HCT116 (cell line): ENCODE measurements at regions not wholly inside any gene's neighbourhood (a gene's known extent, or its start where the extent isn't known, plus 50 kb on each side); places are given as distances from the start of the nearest gene placed in this dataset.

Source experiments
- ATAC-seq: fragments of 200-7000 bp; cut with Tn5 transposase; 2 replicates; pipeline ENCODE4 v1.9.1; 2020; ENCODE audit warnings: mild to moderate bottlenecking, moderate library complexity
- BruUV-seq: library from RNA; stranded (reverse); fragments of 400-500 nt; replicated peaks from 2 replicates; lab custom pipeline; 2021; lab: Mats Ljungman, UMichigan
- CTCF ChIA-PET: fragments of 300-600 bp; sonication (Branson Sonifier 250); formaldehyde crosslinking; loops from one replicate; lab custom pipeline; 2021; ENCODE audit warnings: antibody characterized with exemption; lab: Charles Lee
- POLR2A ChIA-PET: fragments of 300-600, 350-600 bp; sonication (Branson Sonifier 250); formaldehyde crosslinking; loops from one replicate; lab custom pipeline; 2021; ENCODE audit warnings: antibody characterized with exemption; lab: Charles Lee
- RAD21 ChIA-PET, 2 experiments: fragments of 300-600 bp; sonication (Branson Sonifier 250); formaldehyde crosslinking; loops; one replicate each; lab custom pipeline; 2023; ENCODE audit warnings: low total read pairs in 2 of 2; ENCODE audit not compliant: uncharacterized antibody in 2 of 2, unreplicated experiment in 2 of 2, low non-redundant PET in 1 of 2; lab: Charles Lee
- DNase-seq: peaks from one replicate; pipeline ENCODE4 v3.0.0-alpha.2; 2010; ENCODE audit warnings: low read depth, low spot score
- H2AFZ ChIP-seq: fragments of 200-600 bp; shearing (Covaris generic), sonication (generic); 2 replicates; pipeline ENCODE4 v1.6.1; 2017; ENCODE audit warnings: low read depth, mixed run types, mixed read lengths, antibody characterized with exemption, low read length; ENCODE audit not compliant: poor library complexity, severe bottlenecking
- H3K27ac ChIP-seq: 2 replicates; pipeline ENCODE4 v1.5.1; 2012; ENCODE audit warnings: low read depth, low read length
- H3K27me3 ChIP-seq: fragments of 200-600 bp; sonication (generic); 2 replicates; pipeline ENCODE4 v1.6.1; 2016; ENCODE audit warnings: mixed run types, low read length, mixed read lengths; ENCODE audit not compliant: insufficient read depth
- H3K36me3 ChIP-seq, 2 experiments: fragments of 200-500 bp in 1 of 2; fragments of 200-600 bp in 1 of 2; sonication (Bioruptor generic) in 1 of 2; sonication (generic) in 1 of 2; 2 replicates each; pipeline versions ENCODE4 v1.5.1 to v1.6.1; 2014 to 2016; ENCODE audit warnings: low read length in 2 of 2, inconsistent platforms in 1 of 2, mixed read lengths in 1 of 2, mixed run types in 1 of 2; ENCODE audit not compliant: insufficient read depth in 2 of 2, control insufficient read depth in 1 of 2
- H3K4me1 ChIP-seq, 2 experiments: fragments of 200-600 bp in 1 of 2; sonication (generic) in 1 of 2; 2 replicates each; pipeline versions ENCODE4 v1.5.1 to v1.6.1; 2012 to 2017; ENCODE audit warnings: low read length in 2 of 2, inconsistent platforms in 1 of 2, mild to moderate bottlenecking in 1 of 2, mixed read lengths in 1 of 2, mixed run types in 1 of 2, moderate library complexity in 1 of 2; ENCODE audit not compliant: insufficient read depth in 2 of 2, control insufficient read depth in 1 of 2
- H3K4me2 ChIP-seq: fragments of 200-600 bp; sonication (generic); 2 replicates; pipeline ENCODE4 v1.6.1; 2017; ENCODE audit warnings: mixed run types, low read length, mixed read lengths
- H3K4me3 ChIP-seq, 2 experiments: fragments of 200-600 bp in 1 of 2; sonication (generic) in 1 of 2; replicated peaks in 1 of 2; 2 replicates each; pipeline ENCODE4 v1.5.1; 2011 to 2016; ENCODE audit warnings: low read length in 2 of 2, control low read depth in 1 of 2, low read depth in 1 of 2, mild to moderate bottlenecking in 1 of 2, mixed read lengths in 1 of 2, mixed run types in 1 of 2
- H3K79me2 ChIP-seq: fragments of 200-600 bp; sonication (generic); 2 replicates; pipeline ENCODE4 v1.6.1; 2017; ENCODE audit warnings: mild to moderate bottlenecking, mixed run types, low read length, moderate library complexity, mixed read lengths; ENCODE audit not compliant: insufficient read depth
- H3K9ac ChIP-seq: fragments of 200-600 bp; sonication (generic); 2 replicates; pipeline ENCODE4 v1.6.1; 2016; ENCODE audit warnings: low read length, mixed read lengths
- H3K9me2 ChIP-seq: fragments of 200-600 bp; sonication (generic), shearing (Covaris generic); 2 replicates; pipeline ENCODE4 v1.6.1; 2017; ENCODE audit warnings: mixed run types, mild to moderate bottlenecking, moderate library complexity; ENCODE audit not compliant: insufficient read depth
- H3K9me3 ChIP-seq, 2 experiments: fragments of 200-500 bp in 1 of 2; fragments of 200-600 bp in 1 of 2; sonication (Bioruptor generic) in 1 of 2; sonication (generic) in 1 of 2; 2 replicates each; pipeline ENCODE4 v1.6.1; 2014 to 2017; ENCODE audit warnings: low read length in 2 of 2, mixed read lengths in 2 of 2, inconsistent platforms in 1 of 2, low read depth in 1 of 2, mild to moderate bottlenecking in 1 of 2, mixed run types in 1 of 2, moderate library complexity in 1 of 2; ENCODE audit not compliant: control insufficient read depth in 1 of 2, insufficient read depth in 1 of 2
- H4K20me1 ChIP-seq: fragments of 200-600 bp; sonication (generic), shearing (Covaris generic); 2 replicates; pipeline ENCODE4 v1.6.1; 2017; ENCODE audit warnings: mixed run types, mild to moderate bottlenecking, moderate library complexity; ENCODE audit not compliant: insufficient read depth
- CBX3 ChIP-seq: IDR thresholded peaks from 2 replicates; pipeline ENCODE4 v1.6.1; 2012; ENCODE audit warnings: low read depth
- EZH2phosphoT487 ChIP-seq: fragments of 200-600 bp; IDR thresholded peaks from 2 replicates; pipeline ENCODE4 v1.6.1; 2018; ENCODE audit warnings: antibody characterized with exemption, borderline replicate concordance
- POLR2A ChIP-seq: IDR thresholded peaks from 2 replicates; pipeline ENCODE4 v1.7.0; 2011; ENCODE audit warnings: borderline replicate concordance; ENCODE audit not compliant: insufficient read depth, insufficient read length; ENCODE audit errors: extremely low read depth
- POLR2AphosphoS5 ChIP-seq: IDR thresholded peaks from 2 replicates; pipeline ENCODE4 v1.6.1; 2011; ENCODE audit warnings: mild to moderate bottlenecking, low read depth, low read length, moderate library complexity
- RAD21 ChIP-seq: IDR thresholded peaks from 2 replicates; pipeline ENCODE4 v1.6.1; 2012; ENCODE audit warnings: low read depth, mild to moderate bottlenecking
- SIN3A ChIP-seq: IDR thresholded peaks from 2 replicates; pipeline ENCODE4 v1.6.1; 2012; ENCODE audit warnings: low read depth
- SP1 ChIP-seq: IDR thresholded peaks from 2 replicates; pipeline ENCODE4 v1.6.1; 2012; ENCODE audit warnings: low read depth
- SRF ChIP-seq: IDR thresholded peaks from 2 replicates; pipeline ENCODE4 v1.6.1; 2012; ENCODE audit warnings: low read depth
- intact Hi-C: fragments of 100-400 bp; cut with micrococcal nuclease; formaldehyde crosslinking; loops from 2 replicates; pipeline ENCODE4 v1.10.0; 2022
- TF ChIP-seq, protein P1 (sequence below): IDR thresholded peaks from 2 replicates; pipeline ENCODE4 v1.6.1; 2012
- TF ChIP-seq, protein P2 (sequence below): IDR thresholded peaks from 2 replicates; pipeline ENCODE4 v1.6.1; 2012

DNA sequence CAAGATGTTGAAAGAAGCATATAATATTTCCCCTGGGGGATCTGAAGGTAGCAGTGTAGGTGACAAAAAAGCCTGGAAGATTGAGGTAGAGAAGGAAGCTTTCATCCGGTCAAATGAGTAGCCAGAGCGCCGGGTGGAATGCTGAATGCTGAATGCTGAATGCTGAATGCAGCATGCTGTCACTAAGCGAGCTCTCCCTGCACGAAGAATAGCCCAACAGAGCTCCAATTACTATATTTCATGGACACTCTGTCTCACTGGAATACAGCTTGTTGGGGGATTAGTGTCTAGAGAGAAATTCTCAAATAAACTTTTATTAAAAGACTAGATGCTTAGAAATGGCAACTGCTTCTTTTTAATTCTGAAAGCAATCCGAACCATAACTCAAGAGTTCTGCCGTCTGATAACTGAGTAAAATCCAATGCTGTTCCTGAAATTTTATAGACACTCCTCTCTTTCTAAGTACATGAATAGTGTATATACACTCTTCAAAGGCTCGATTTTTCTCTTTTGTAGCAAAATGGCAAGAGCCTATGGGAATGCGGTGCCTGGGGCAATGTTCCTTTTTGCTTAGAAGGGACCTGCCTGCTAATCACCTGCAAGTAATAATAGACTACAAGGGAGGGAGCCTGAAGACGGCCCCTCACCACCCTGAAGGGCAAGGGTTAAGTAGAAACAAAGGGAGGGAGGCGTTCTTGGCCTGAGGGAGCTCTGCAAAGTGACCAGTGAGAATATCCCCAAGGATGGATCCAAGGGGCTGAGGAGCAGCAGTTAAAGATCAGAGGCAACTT lies 203.7 kb upstream of the ESRRG start:
- H3K9ac ChIP-seq = no peak overlapping the region
- DNase-seq (no peak), ATAC-seq (no peak)
- H3K9me2 ChIP-seq = no peaks in the 10 kb centered on the region
- no peak overlapping the region for H3K4me3 ChIP-seq
- no peak overlapping the region for H3K4me2 ChIP-seq
- H3K79me2 ChIP-seq = no peaks in the 10 kb centered on the region
- ChIA-PET RAD21 (no interaction called here), POLR2A (no interaction called here), CTCF (no interaction called here)
- no peaks in the 10 kb centered on the region; a peak in 1 of 4 replicates for H3K4me1 ChIP-seq
- no TSS peak for BruUV-seq
- no peaks in the 10 kb centered on the region for H3K36me3 ChIP-seq
- no peak overlapping the region for H2AFZ ChIP-seq
- H3K9me3 ChIP-seq = no peaks in the 10 kb centered on the region; a peak in 1 of 4 replicates
- H4K20me1 ChIP-seq = no peaks in the 10 kb centered on the region
- intact Hi-C loops = no loop called here
- TF ChIP-seq CBX3 = no peak
- no peak for TF ChIP-seq POLR2A
- no peak for TF ChIP-seq EZH2phosphoT487
- no peak overlapping the region for H3K27ac ChIP-seq
- H3K27me3 ChIP-seq = no peaks in the 10 kb centered on the region

GRCh38 chr1:216925962-216926625 lies 202.9 kb upstream of the ESRRG start:
- intact Hi-C loops = no loop called here

More at GRCh38 chr1:216925962-216926625, 202.9 kb upstream of the ESRRG start:
- no peak for DNase-seq
- no peaks in the 10 kb centered on the region for H3K9me2 ChIP-seq
- H3K79me2 ChIP-seq = no peaks in the 10 kb centered on the region
- RAD21 ChIA-PET = no interaction called here
- POLR2A ChIA-PET = no interaction called here
- H2AFZ ChIP-seq = no peak overlapping the region
- H3K9ac ChIP-seq = no peak overlapping the region
- no peak overlapping the region for H3K4me2 ChIP-seq
- no peak for ATAC-seq
- no TSS peak for BruUV-seq
- no peak overlapping the region for H3K27ac ChIP-seq
- H3K4me1 ChIP-seq = no peaks in the 10 kb centered on the region; a peak in 1 of 4 replicates
- CTCF ChIA-PET = no interaction called here
- no peak overlapping the region for H3K4me3 ChIP-seq
- no peaks in the 10 kb centered on the region for H3K27me3 ChIP-seq
- TF ChIP-seq SRF (no peak), RAD21 (no peak), SIN3A (no peak), POLR2AphosphoS5 (no peak), SP1 (no peak)
- TF ChIP-seq, protein P1, sequence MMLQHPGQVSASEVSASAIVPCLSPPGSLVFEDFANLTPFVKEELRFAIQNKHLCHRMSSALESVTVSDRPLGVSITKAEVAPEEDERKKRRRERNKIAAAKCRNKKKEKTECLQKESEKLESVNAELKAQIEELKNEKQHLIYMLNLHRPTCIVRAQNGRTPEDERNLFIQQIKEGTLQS = no peak
- TF ChIP-seq, protein P2, sequence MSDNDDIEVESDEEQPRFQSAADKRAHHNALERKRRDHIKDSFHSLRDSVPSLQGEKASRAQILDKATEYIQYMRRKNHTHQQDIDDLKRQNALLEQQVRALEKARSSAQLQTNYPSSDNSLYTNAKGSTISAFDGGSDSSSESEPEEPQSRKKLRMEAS = no peak
- TF ChIP-seq, all 23 proteins: peak for 0
- Histone ChIP-seq H3K9me3 (no peaks in the 10 kb centered on the region), H4K20me1 (no peaks in the 10 kb centered on the region), H3K36me3 (no peaks in the 10 kb centered on the region)
